IMR-90 (cell line): ENCODE measurements at regions not wholly inside any gene's neighbourhood (a gene's known extent, or its start where the extent isn't known, plus 50 kb on each side); places are given as distances from the start of the nearest gene placed in this dataset.

Experiments used
- ATAC-seq: fragments of 200-7000 bp; cut with Tn5 transposase; 2 replicates; pipeline ENCODE4 v1.9.1; 2020; ENCODE audit warnings: low read depth, mild to moderate bottlenecking, moderate library complexity
- BruUV-seq: library from RNA; stranded (reverse); fragments of 400-500 nt; replicated peaks from 2 replicates; lab custom pipeline; 2021; lab: Mats Ljungman, UMichigan
- CTCF ChIA-PET: fragments of 300-600 bp; formaldehyde crosslinking; extraction: SDS; loops from one replicate; lab custom pipeline; 2021; ENCODE audit warnings: antibody characterized with exemption; lab: Yijun Ruan, JAX
- POLR2A ChIA-PET: fragments of 300-600 bp; sonication (Branson Sonifier 250); formaldehyde crosslinking; loops from one replicate; lab custom pipeline; 2022; ENCODE audit warnings: antibody characterized with exemption; ENCODE audit not compliant: unreplicated experiment; lab: Charles Lee
- DNase-seq: peaks from one replicate; pipeline ENCODE4 v3.0.0; 2013
- H2AFZ ChIP-seq: replicated peaks from 2 replicates; pipeline ENCODE3; 2013; ENCODE audit warnings: low read length, mild to moderate bottlenecking; ENCODE audit not compliant: poor library complexity
- H2AK5ac ChIP-seq: 2 replicates; pipeline ENCODE4 v1.6.1; 2013; ENCODE audit warnings: low read depth, low read length, inconsistent platforms
- H2AK9ac ChIP-seq: replicated peaks from 2 replicates; pipeline ENCODE3; 2013; ENCODE audit warnings: mild to moderate bottlenecking, low read depth, low read length, moderate library complexity; ENCODE audit not compliant: poor library complexity
- H2BK120ac ChIP-seq: 2 replicates; pipeline ENCODE4 v1.6.1; 2013; ENCODE audit warnings: low read depth, low read length, inconsistent platforms
- H2BK15ac ChIP-seq: 3 replicates; pipeline ENCODE4 v1.6.1; 2013; ENCODE audit warnings: low read depth, low read length, inconsistent platforms
- H2BK20ac ChIP-seq: 2 replicates; pipeline ENCODE4 v1.6.1; 2013; ENCODE audit warnings: low read depth, mild to moderate bottlenecking, inconsistent platforms, low read length, moderate library complexity
- H2BK5ac ChIP-seq: 2 replicates; pipeline ENCODE4 v1.6.1; 2013; ENCODE audit warnings: mild to moderate bottlenecking, low read depth, low read length, inconsistent platforms; ENCODE audit not compliant: poor library complexity, severe bottlenecking
- H3K14ac ChIP-seq: replicated peaks from 2 replicates; pipeline ENCODE4 v1.6.1; 2013; ENCODE audit warnings: low read depth, low read length, inconsistent platforms
- H3K18ac ChIP-seq: 2 replicates; pipeline ENCODE4 v1.6.1; 2013; ENCODE audit warnings: low read depth, low read length, control low read depth
- H3K23ac ChIP-seq: 2 replicates; pipeline ENCODE4 v1.6.1; 2013; ENCODE audit warnings: low read depth, low read length, inconsistent platforms
- H3K27ac ChIP-seq: 2 replicates; pipeline ENCODE4 v1.5.1; 2013; ENCODE audit warnings: mild to moderate bottlenecking, control low read depth, low read length; ENCODE audit not compliant: insufficient read depth
- H3K27me3 ChIP-seq: 2 replicates; pipeline ENCODE4 v1.6.1; 2013; ENCODE audit warnings: low read length; ENCODE audit not compliant: control insufficient read depth, insufficient read depth
- H3K36me3 ChIP-seq: 2 replicates; pipeline ENCODE4 v1.6.1; 2013; ENCODE audit warnings: low read length, mixed read lengths; ENCODE audit not compliant: control insufficient read depth, insufficient read depth
- H3K4ac ChIP-seq: 2 replicates; pipeline ENCODE4 v1.6.1; 2013; ENCODE audit warnings: low read depth, low read length, inconsistent platforms
- H3K4me1 ChIP-seq: 2 replicates; pipeline ENCODE4 v1.6.1; 2013; ENCODE audit warnings: low read length, mixed read lengths; ENCODE audit not compliant: control insufficient read depth, insufficient read depth
- H3K4me2 ChIP-seq: 2 replicates; pipeline ENCODE4 v1.6.1; 2013; ENCODE audit warnings: low read depth, mild to moderate bottlenecking, control low read depth, low read length, moderate library complexity
- H3K4me3 ChIP-seq: 2 replicates; pipeline ENCODE4 v1.5.1; 2013; ENCODE audit warnings: low read depth, mild to moderate bottlenecking, control low read depth, low read length, moderate library complexity; ENCODE audit not compliant: insufficient read depth
- H3K56ac ChIP-seq: 2 replicates; pipeline ENCODE4 v1.6.1; 2013; ENCODE audit warnings: low read length, inconsistent platforms; ENCODE audit not compliant: insufficient read depth; ENCODE audit errors: extremely low read depth
- H3K79me1 ChIP-seq, 2 experiments: 2 replicates each; pipeline ENCODE4 v1.6.1; 2013; ENCODE audit warnings: low read length in 2 of 2, inconsistent platforms in 1 of 2, low read depth in 1 of 2
- H3K9ac ChIP-seq: 2 replicates; pipeline ENCODE4 v1.6.1; 2013; ENCODE audit warnings: low read depth, low read length, control low read depth
- H3K9me1 ChIP-seq: 2 replicates; pipeline ENCODE4 v1.6.1; 2013; ENCODE audit warnings: low read length, inconsistent platforms; ENCODE audit not compliant: insufficient read depth
- H3K9me3 ChIP-seq: 2 replicates; pipeline ENCODE4 v1.6.1; 2013; ENCODE audit warnings: low read length; ENCODE audit not compliant: control insufficient read depth, insufficient read depth
- H4K20me1 ChIP-seq: 2 replicates; pipeline ENCODE4 v1.6.1; 2013; ENCODE audit warnings: low read length, inconsistent platforms; ENCODE audit not compliant: insufficient read depth
- H4K5ac ChIP-seq: 2 replicates; pipeline ENCODE4 v1.6.1; 2013; ENCODE audit warnings: mild to moderate bottlenecking, low read depth, low read length, control low read depth
- H4K8ac ChIP-seq, 2 experiments: 2 replicates each; pipeline ENCODE4 v1.6.1; 2013; ENCODE audit warnings: low read depth in 2 of 2, low read length in 2 of 2, control low read depth in 1 of 2, inconsistent platforms in 1 of 2
- H4K91ac ChIP-seq: 2 replicates; pipeline ENCODE4 v1.6.1; 2013; ENCODE audit warnings: low read depth, low read length, inconsistent platforms; ENCODE audit not compliant: insufficient read depth
- FOS ChIP-seq: fragments of 150-350 bp; IDR thresholded peaks from 2 replicates; pipeline ENCODE4 v1.6.1; 2016; ENCODE audit warnings: low read depth, low read length
- RFX5 ChIP-seq: IDR thresholded peaks from 2 replicates; pipeline ENCODE4 v1.8.0; 2012; ENCODE audit warnings: low read depth, mild to moderate bottlenecking, low read length, moderate library complexity
- WGBS, 2 experiments: methylation state at CpG; one replicate each; pipeline versions ENCODE4 v1.1.5 to v1.1.7; 2013; ENCODE audit warnings: missing lambda C conversion rate in 2 of 2; ENCODE audit not compliant: insufficient read length in 1 of 2; ENCODE audit errors: extremely low coverage in 2 of 2; 5-methylcytosine and 5-hydroxymethylcytosine counted together
- dilution Hi-C: fragments of 300-500 bp; cut with HindIII; formaldehyde crosslinking; loops from one replicate; pipeline ENCODE4 v1.14.3; 2018; ENCODE audit warnings: low sequenced_read_pairs; ENCODE audit not compliant: unreplicated experiment
- in situ Hi-C: fragments of 300-500 bp; cut with MboI; formaldehyde crosslinking; loops from 3 replicates; pipeline ENCODE4 v1.14.3; 2019; ENCODE audit warnings: low sequenced_read_pairs, inconsistent platforms, mixed read lengths
- intact Hi-C: fragments of 100-400 bp; cut with micrococcal nuclease; formaldehyde crosslinking; loops from 2 replicates; pipeline ENCODE4 v1.10.0; 2022

- Histone ChIP-seq H4K91ac (no peak overlapping the region), H3K36me3 (no peaks in the 10 kb centered on the region), H4K8ac (no peak overlapping the region), H3K27ac (no peak overlapping the region), H3K14ac (no peak overlapping the region), H2BK120ac (no peak overlapping the region), H2BK20ac (no peak overlapping the region), H3K4ac (no peak overlapping the region), H2AK5ac (no peak overlapping the region), H3K9ac (no peak overlapping the region), H3K4me2 (no peak overlapping the region), H3K4me3 (no peak overlapping the region), H2AK9ac (no peak overlapping the region), H2AFZ (no peak overlapping the region), H3K9me1 (no peaks in the 10 kb centered on the region), H2BK5ac (no peak overlapping the region), H3K23ac (no peak overlapping the region), H2BK15ac (no peak overlapping the region), H3K79me1 (no peaks in the 10 kb centered on the region), H4K5ac (no peak overlapping the region), H3K9me3 (no peaks in the 10 kb centered on the region), H4K20me1 (no peaks in the 10 kb centered on the region), H3K18ac (no peak overlapping the region), H3K27me3 (no peaks in the 10 kb centered on the region), H3K4me1 (no peaks in the 10 kb centered on the region), H3K56ac (no peak overlapping the region)
- WGBS, 2 experiments = 0% methylated on average over 1 of the region's 5 CpGs; no CpG with 5 or more reads in 1 of the 2 experiments
- TF ChIP-seq RFX5 (no peak), FOS (no peak)
- in situ Hi-C loops (no loop called here), intact Hi-C loops (no loop called here), dilution Hi-C loops (no loop called here)
- DNase-seq = no peak
- no TSS peak for BruUV-seq
- CTCF ChIA-PET = no interaction called here
- POLR2A ChIA-PET = no interaction called here
- ATAC-seq = no peak
Observed at GRCh38 chr1:187270256-187270655, 441.5 kb downstream of the PLA2G4A start.
